ENCODE measurements at regions not wholly inside any gene's neighbourhood (a gene's known extent, or its start where the extent isn't known, plus 50 kb on each side); places are given as distances from the start of the nearest gene placed in this dataset.

DNA sequence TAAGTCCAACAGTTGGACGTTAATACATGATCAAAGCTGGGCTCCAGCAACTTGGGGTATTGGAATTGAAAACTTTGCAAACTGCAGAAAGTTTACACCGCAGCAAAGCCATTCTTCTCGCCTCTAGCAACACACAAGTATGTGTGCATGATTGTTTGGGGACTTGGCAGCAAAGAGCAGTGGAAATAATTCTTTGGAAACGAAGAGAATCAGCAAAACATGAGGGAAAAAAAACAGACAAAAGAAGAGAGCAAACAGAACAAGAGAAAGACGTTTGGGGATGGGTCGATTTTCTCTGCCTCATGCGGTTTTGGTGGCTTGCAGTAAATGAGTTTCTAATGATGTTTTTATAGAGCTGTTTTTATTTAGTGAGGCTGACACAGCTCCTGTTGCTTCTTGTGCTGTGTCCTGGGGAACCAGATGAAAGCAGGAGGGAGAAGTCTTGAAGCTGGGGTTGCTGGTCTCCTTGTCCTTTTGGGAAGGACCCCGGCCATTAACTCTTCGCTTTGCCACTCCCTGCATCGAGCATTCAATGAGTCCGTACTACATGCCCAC lies 502.9 kb downstream of the GRIN2A start:
- no peak overlapping the region for H2AFZ ChIP-seq (ENCODE audit: low read length)
- H2BK5ac ChIP-seq (ENCODE audit: low read length), result no peak overlapping the region
- no peaks in the 10 kb centered on the region for H3K27me3 ChIP-seq (ENCODE audit: control insufficient read depth in 3 of 3, insufficient read depth in 3 of 3, low read depth in 1 of 3, low read length in 3 of 3)
- no peaks in the 10 kb centered on the region for H3K79me1 ChIP-seq (ENCODE audit: low read depth, low read length)
- DNase-seq (ENCODE audit: low spot score), result no peak
- H3K4me3 ChIP-seq (ENCODE audit: low read length in 2 of 2), result no peak overlapping the region
- no peak overlapping the region for H3K23ac ChIP-seq (ENCODE audit: low read depth, low read length, poor library complexity)
- H3K9ac ChIP-seq (ENCODE audit: low read depth, low read length, poor library complexity), result no peak overlapping the region
- H2BK15ac ChIP-seq (ENCODE audit: low read length), result no peak overlapping the region
- H4K91ac ChIP-seq (ENCODE audit: low read depth, low read length, poor library complexity), result no peak overlapping the region
- H4K8ac ChIP-seq (ENCODE audit: low read depth, low read length), result no peak overlapping the region
- H2BK120ac ChIP-seq (ENCODE audit: low read depth, low read length), result no peak overlapping the region
- no peak overlapping the region for H3K18ac ChIP-seq (ENCODE audit: low read length)
- H3K4ac ChIP-seq (ENCODE audit: low read length), result no peak overlapping the region
- no CpG with 5 or more reads among the region's 11 CpGs for WGBS, 2 donors (ENCODE audit: extremely low coverage in 2 of 2, insufficient read length in 2 of 2, insufficient replicate concordance in 1 of 2)
- H2AK5ac ChIP-seq (ENCODE audit: low read depth, low read length), result no peak overlapping the region
- no peak overlapping the region for H2BK12ac ChIP-seq (ENCODE audit: low read length)
- H3K27ac ChIP-seq (replicated peaks; ENCODE audit: low read length), result no peak overlapping the region
- H3K4me1 ChIP-seq (ENCODE audit: control insufficient read depth in 2 of 2, insufficient read depth in 1 of 2, low read depth in 1 of 2, low read length in 2 of 2), result peaks cover 0 to 8% of the 10 kb centered on the region in 2 donors
- no peaks in the 10 kb centered on the region for H3K36me3 ChIP-seq (replicated peaks in 1 of 2; ENCODE audit: control insufficient read depth in 2 of 2, insufficient read depth in 2 of 2, low read length in 2 of 2)
- H3K9me3 ChIP-seq (replicated peaks in 1 of 2; ENCODE audit: control insufficient read depth in 2 of 2, insufficient read depth in 1 of 2, low read depth in 1 of 2, low read length in 2 of 2), result no peaks in the 10 kb centered on the region
- no peak overlapping the region for H3K14ac ChIP-seq (ENCODE audit: low read length)
- H3K4me2 ChIP-seq (ENCODE audit: insufficient read depth, low read length, poor library complexity, severe bottlenecking), result no peak overlapping the region

DNA sequence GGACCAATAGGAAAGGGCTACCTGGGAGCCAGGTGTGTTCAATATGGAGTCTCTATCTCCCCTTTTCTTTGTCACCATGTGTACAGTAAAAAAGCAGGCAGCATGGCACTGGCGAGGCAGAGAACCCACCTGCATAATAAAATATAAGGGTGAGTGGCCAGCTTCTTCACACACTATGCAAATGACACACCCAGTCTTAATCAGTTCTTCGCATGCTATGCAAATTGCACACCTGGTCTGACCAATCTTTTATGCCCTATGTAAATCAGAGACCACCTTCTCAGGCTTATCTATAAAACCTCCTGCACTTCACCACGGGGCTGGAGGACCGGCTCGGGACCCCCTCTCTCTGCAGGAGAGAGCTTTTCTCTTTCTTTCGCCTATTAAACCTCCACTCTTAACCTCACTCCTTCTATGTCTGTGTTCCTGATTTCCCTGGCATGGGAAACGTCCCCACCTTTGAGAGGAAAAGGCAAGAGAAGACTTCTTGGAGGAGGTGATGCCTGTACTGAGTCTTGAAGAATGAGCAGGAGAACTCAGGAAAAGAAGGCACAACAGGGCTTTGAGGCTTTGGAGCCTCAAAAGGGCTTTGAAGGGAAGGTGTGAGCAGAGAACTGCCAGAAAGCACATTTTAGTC lies 502.1 kb downstream of the GRIN2A start:
- Histone ChIP-seq H3K18ac (ENCODE audit: low read length) (no peak overlapping the region), H3K27me3 (ENCODE audit: control insufficient read depth in 3 of 3, insufficient read depth in 3 of 3, low read depth in 1 of 3, low read length in 3 of 3) (no peaks in the 10 kb centered on the region), H3K79me1 (ENCODE audit: low read depth, low read length) (no peaks in the 10 kb centered on the region), H2BK15ac (ENCODE audit: low read length) (no peak overlapping the region), H3K14ac (ENCODE audit: low read length) (no peak overlapping the region), H3K27ac (replicated peaks; ENCODE audit: low read length) (no peak overlapping the region), H3K9me3 (replicated peaks in 1 of 2; ENCODE audit: control insufficient read depth in 2 of 2, insufficient read depth in 1 of 2, low read depth in 1 of 2, low read length in 2 of 2) (no peaks in the 10 kb centered on the region), H2BK12ac (ENCODE audit: low read length) (no peak overlapping the region), H4K91ac (ENCODE audit: low read depth, low read length, poor library complexity) (no peak overlapping the region), H2AFZ (ENCODE audit: low read length) (no peak overlapping the region), H2AK5ac (ENCODE audit: low read depth, low read length) (no peak overlapping the region), H3K4ac (ENCODE audit: low read length) (no peak overlapping the region), H2BK120ac (ENCODE audit: low read depth, low read length) (no peak overlapping the region), H3K4me2 (ENCODE audit: insufficient read depth, low read length, poor library complexity, severe bottlenecking) (no peak overlapping the region), H3K4me1 (ENCODE audit: control insufficient read depth in 2 of 2, insufficient read depth in 1 of 2, low read depth in 1 of 2, low read length in 2 of 2) (peaks cover 0 to 8% of the 10 kb centered on the region in 2 donors), H3K36me3 (replicated peaks in 1 of 2; ENCODE audit: control insufficient read depth in 2 of 2, insufficient read depth in 2 of 2, low read length in 2 of 2) (no peaks in the 10 kb centered on the region), H2BK5ac (ENCODE audit: low read length) (no peak overlapping the region), H4K8ac (ENCODE audit: low read depth, low read length) (no peak overlapping the region), H3K23ac (ENCODE audit: low read depth, low read length, poor library complexity) (no peak overlapping the region), H3K9ac (ENCODE audit: low read depth, low read length, poor library complexity) (no peak overlapping the region), H3K4me3 (ENCODE audit: low read length in 2 of 2) (no peak overlapping the region)
- no peak for DNase-seq (ENCODE audit: low spot score)
- WGBS, 2 donors (ENCODE audit: extremely low coverage in 2 of 2, insufficient read length in 2 of 2, insufficient replicate concordance in 1 of 2), result no CpG with 5 or more reads among the region's 7 CpGs

DNA sequence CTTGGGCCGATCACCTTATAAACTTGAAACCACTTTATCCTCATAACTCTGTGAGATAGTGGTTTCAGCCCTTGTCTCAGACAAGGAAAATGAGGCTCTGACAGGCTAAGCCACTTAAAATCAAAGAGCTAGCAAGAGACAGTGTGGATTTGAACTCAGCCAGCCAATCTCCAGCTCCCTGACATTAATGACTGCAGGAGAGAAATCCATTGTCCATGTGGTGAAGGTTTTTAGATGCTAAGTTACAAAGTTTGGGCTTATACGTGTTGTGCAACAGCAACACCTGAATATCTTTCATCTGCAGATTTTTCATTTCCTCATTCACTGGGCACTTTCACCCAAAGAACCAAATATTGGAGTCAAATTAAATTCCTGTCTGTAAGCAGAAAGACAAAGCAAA lies 501.3 kb downstream of the GRIN2A start:
- Histone ChIP-seq H3K9ac (ENCODE audit: low read depth, low read length, poor library complexity) (no peak overlapping the region), H3K9me3 (replicated peaks in 1 of 2; ENCODE audit: control insufficient read depth in 2 of 2, insufficient read depth in 1 of 2, low read depth in 1 of 2, low read length in 2 of 2) (no peaks in the 10 kb centered on the region), H4K91ac (ENCODE audit: low read depth, low read length, poor library complexity) (no peak overlapping the region), H2BK15ac (ENCODE audit: low read length) (no peak overlapping the region), H2BK12ac (ENCODE audit: low read length) (no peak overlapping the region), H3K23ac (ENCODE audit: low read depth, low read length, poor library complexity) (no peak overlapping the region), H3K36me3 (replicated peaks in 1 of 2; ENCODE audit: control insufficient read depth in 2 of 2, insufficient read depth in 2 of 2, low read length in 2 of 2) (no peaks in the 10 kb centered on the region), H3K18ac (ENCODE audit: low read length) (no peak overlapping the region), H4K8ac (ENCODE audit: low read depth, low read length) (no peak overlapping the region), H2BK5ac (ENCODE audit: low read length) (no peak overlapping the region), H3K4me1 (ENCODE audit: control insufficient read depth in 2 of 2, insufficient read depth in 1 of 2, low read depth in 1 of 2, low read length in 2 of 2) (peaks cover 0 to 8% of the 10 kb centered on the region in 2 donors), H3K27ac (replicated peaks; ENCODE audit: low read length) (no peak overlapping the region), H3K4me2 (ENCODE audit: insufficient read depth, low read length, poor library complexity, severe bottlenecking) (no peak overlapping the region), H3K79me1 (ENCODE audit: low read depth, low read length) (no peaks in the 10 kb centered on the region), H3K27me3 (ENCODE audit: control insufficient read depth in 3 of 3, insufficient read depth in 3 of 3, low read depth in 1 of 3, low read length in 3 of 3) (no peaks in the 10 kb centered on the region), H2AK5ac (ENCODE audit: low read depth, low read length) (no peak overlapping the region), H3K4ac (ENCODE audit: low read length) (no peak overlapping the region), H2BK120ac (ENCODE audit: low read depth, low read length) (no peak overlapping the region), H2AFZ (ENCODE audit: low read length) (no peak overlapping the region), H3K14ac (ENCODE audit: low read length) (no peak overlapping the region), H3K4me3 (ENCODE audit: low read length in 2 of 2) (no peak overlapping the region)
- no CpG with 5 or more reads among the region's 2 CpGs for WGBS, 2 donors (ENCODE audit: extremely low coverage in 2 of 2, insufficient read length in 2 of 2, insufficient replicate concordance in 1 of 2)
- DNase-seq (ENCODE audit: low spot score), result no peak

DNA sequence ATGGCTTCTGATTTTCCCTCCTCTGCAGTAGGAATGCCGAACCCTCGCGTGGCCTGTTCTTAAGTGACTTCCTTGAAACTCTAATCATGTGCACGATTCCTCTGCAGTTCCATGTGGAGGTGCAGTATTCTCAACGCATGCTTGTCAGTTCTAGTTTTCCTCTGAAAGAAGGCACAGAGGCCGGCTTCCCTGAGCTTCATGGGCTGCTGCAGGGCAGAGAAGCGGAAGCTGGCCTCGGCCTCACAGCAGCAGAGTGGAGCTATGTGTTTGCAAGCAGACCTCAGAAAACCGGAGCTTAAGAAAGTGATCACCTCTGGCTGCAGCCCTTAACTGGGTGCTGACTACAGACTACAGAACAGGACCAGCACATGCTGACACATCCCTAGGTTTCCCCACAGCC lies 500.7 kb downstream of the GRIN2A start:
- no peak overlapping the region for H3K4me2 ChIP-seq (ENCODE audit: insufficient read depth, low read length, poor library complexity, severe bottlenecking)

More for the DNA sequence above, 500.7 kb downstream of the GRIN2A start:
- no CpG with 5 or more reads among the region's 9 CpGs for WGBS, 2 donors (ENCODE audit: extremely low coverage in 2 of 2, insufficient read length in 2 of 2, insufficient replicate concordance in 1 of 2)
- no peaks in the 10 kb centered on the region for H3K9me3 ChIP-seq (replicated peaks in 1 of 2; ENCODE audit: control insufficient read depth in 2 of 2, insufficient read depth in 1 of 2, low read depth in 1 of 2, low read length in 2 of 2)
- H3K23ac ChIP-seq (ENCODE audit: low read depth, low read length, poor library complexity), result no peak overlapping the region
- H2BK5ac ChIP-seq (ENCODE audit: low read length), result no peak overlapping the region
- H2BK120ac ChIP-seq (ENCODE audit: low read depth, low read length), result no peak overlapping the region
- no peak overlapping the region for H2BK12ac ChIP-seq (ENCODE audit: low read length)
- DNase-seq (ENCODE audit: low spot score), result no peak
- no peaks in the 10 kb centered on the region for H3K79me1 ChIP-seq (ENCODE audit: low read depth, low read length)
- no peak overlapping the region for H3K9ac ChIP-seq (ENCODE audit: low read depth, low read length, poor library complexity)
- H3K4ac ChIP-seq (ENCODE audit: low read length), result no peak overlapping the region
- H3K27ac ChIP-seq (replicated peaks; ENCODE audit: low read length), result no peak overlapping the region
- no peak overlapping the region for H2AK5ac ChIP-seq (ENCODE audit: low read depth, low read length)
- peak overlapping the region; percentile 44 for H3K18ac ChIP-seq (ENCODE audit: low read length)
- H3K4me1 ChIP-seq (ENCODE audit: control insufficient read depth in 2 of 2, insufficient read depth in 1 of 2, low read depth in 1 of 2, low read length in 2 of 2), result peaks cover 0 to 8% of the 10 kb centered on the region in 2 donors
- no peaks in the 10 kb centered on the region for H3K27me3 ChIP-seq (ENCODE audit: control insufficient read depth in 3 of 3, insufficient read depth in 3 of 3, low read depth in 1 of 3, low read length in 3 of 3)
- H2AFZ ChIP-seq (ENCODE audit: low read length), result no peak overlapping the region
- H3K36me3 ChIP-seq (replicated peaks in 1 of 2; ENCODE audit: control insufficient read depth in 2 of 2, insufficient read depth in 2 of 2, low read length in 2 of 2), result no peaks in the 10 kb centered on the region
- H3K14ac ChIP-seq (ENCODE audit: low read length), result no peak overlapping the region
- no peak overlapping the region for H4K91ac ChIP-seq (ENCODE audit: low read depth, low read length, poor library complexity)
- no peak overlapping the region for H2BK15ac ChIP-seq (ENCODE audit: low read length)
- no peak overlapping the region for H4K8ac ChIP-seq (ENCODE audit: low read depth, low read length)
- H3K4me3 ChIP-seq (ENCODE audit: low read length in 2 of 2), result no peak overlapping the region

All from neuronal stem cell (in vitro differentiated cells).